WTC11 (cell line): ENCODE measurements at regions not wholly inside any gene's neighbourhood (a gene's known extent, or its start where the extent isn't known, plus 50 kb on each side); places are given as distances from the start of the nearest gene placed in this dataset.

Source experiments
- IRF2 ChIP-seq: sonication (generic); formaldehyde crosslinking; IDR thresholded peaks from 2 replicates; pipeline ENCODE4 v1.8.0; 2022; ENCODE audit warnings: low read depth, missing genetic modification reagents, borderline replicate concordance
- JUN ChIP-seq: sonication (generic); formaldehyde crosslinking; IDR thresholded peaks from 2 replicates; pipeline ENCODE4 v1.8.0; 2023; ENCODE audit warnings: mild to moderate bottlenecking, missing genetic modification reagents
- TCF7 ChIP-seq: sonication (generic); formaldehyde crosslinking; IDR thresholded peaks from 2 replicates; pipeline ENCODE4 v1.8.0; 2022; ENCODE audit warnings: mild to moderate bottlenecking, low read depth, missing genetic modification reagents, moderate library complexity
- ZNF138 ChIP-seq: sonication (generic); formaldehyde crosslinking; conservative IDR thresholded peaks from 2 replicates; pipeline ENCODE4 v1.8.1; 2022; ENCODE audit warnings: mild to moderate bottlenecking, moderate library complexity, missing genetic modification reagents
- TF ChIP-seq, protein P1 (sequence below): sonication (generic); formaldehyde crosslinking; IDR thresholded peaks from 2 replicates; pipeline ENCODE4 v1.8.0; 2022; ENCODE audit warnings: mild to moderate bottlenecking, missing genetic modification reagents
- TF ChIP-seq, protein P2 (sequence below): fragments of 200-600 bp; IDR thresholded peaks from 2 replicates; pipeline ENCODE4 v1.8.0; 2022; ENCODE audit warnings: antibody characterized with exemption
- TF ChIP-seq, protein P3 (sequence below): sonication (generic); formaldehyde crosslinking; conservative IDR thresholded peaks from 2 replicates; pipeline ENCODE4 v1.8.1; 2023; ENCODE audit warnings: mild to moderate bottlenecking, low read depth, missing genetic modification reagents, moderate library complexity
- TF ChIP-seq, protein P4 (sequence below): fragments of 250-450 bp; sonication (Bioruptor Pico); IDR thresholded peaks from 2 replicates; pipeline ENCODE4 v1.9.0; 2021; ENCODE audit warnings: mild to moderate bottlenecking
- TF ChIP-seq, protein P5 (sequence below): sonication (generic); formaldehyde crosslinking; IDR thresholded peaks from 2 replicates; pipeline ENCODE4 v1.8.1; 2023; ENCODE audit warnings: mild to moderate bottlenecking, missing genetic modification reagents, moderate library complexity

DNA sequence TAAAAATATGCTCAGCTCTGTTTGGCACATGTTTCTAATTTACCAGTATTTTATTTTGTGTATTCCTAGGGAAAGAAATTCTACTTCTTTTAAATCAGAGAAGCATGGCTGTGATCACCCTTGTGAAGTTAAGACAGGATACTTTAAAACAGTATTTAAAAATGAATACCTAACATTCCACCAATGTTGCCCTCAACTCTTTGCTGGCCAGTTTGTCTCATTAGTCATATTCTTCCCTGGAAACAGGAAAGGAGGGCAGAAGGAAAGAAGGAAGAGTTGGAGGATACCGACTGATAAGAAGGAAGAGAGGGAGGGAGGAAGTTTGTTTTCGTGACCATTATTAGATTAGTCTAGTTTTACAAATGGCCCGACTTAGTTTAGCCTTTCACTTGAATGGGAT lies 137.4 kb downstream of the PLK2 start:
- TF ChIP-seq, protein P1, sequence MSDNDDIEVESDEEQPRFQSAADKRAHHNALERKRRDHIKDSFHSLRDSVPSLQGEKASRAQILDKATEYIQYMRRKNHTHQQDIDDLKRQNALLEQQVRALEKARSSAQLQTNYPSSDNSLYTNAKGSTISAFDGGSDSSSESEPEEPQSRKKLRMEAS: no peak
- TF ChIP-seq, protein P2, sequence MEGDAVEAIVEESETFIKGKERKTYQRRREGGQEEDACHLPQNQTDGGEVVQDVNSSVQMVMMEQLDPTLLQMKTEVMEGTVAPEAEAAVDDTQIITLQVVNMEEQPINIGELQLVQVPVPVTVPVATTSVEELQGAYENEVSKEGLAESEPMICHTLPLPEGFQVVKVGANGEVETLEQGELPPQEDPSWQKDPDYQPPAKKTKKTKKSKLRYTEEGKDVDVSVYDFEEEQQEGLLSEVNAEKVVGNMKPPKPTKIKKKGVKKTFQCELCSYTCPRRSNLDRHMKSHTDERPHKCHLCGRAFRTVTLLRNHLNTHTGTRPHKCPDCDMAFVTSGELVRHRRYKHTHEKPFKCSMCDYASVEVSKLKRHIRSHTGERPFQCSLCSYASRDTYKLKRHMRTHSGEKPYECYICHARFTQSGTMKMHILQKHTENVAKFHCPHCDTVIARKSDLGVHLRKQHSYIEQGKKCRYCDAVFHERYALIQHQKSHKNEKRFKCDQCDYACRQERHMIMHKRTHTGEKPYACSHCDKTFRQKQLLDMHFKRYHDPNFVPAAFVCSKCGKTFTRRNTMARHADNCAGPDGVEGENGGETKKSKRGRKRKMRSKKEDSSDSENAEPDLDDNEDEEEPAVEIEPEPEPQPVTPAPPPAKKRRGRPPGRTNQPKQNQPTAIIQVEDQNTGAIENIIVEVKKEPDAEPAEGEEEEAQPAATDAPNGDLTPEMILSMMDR: no peak
- TF ChIP-seq TCF7 (CRISPR knock-in tag) (no peak), IRF2 (CRISPR knock-in tag) (no peak), ZNF138 (no peak), JUN (no peak)
- TF ChIP-seq, protein P3, sequence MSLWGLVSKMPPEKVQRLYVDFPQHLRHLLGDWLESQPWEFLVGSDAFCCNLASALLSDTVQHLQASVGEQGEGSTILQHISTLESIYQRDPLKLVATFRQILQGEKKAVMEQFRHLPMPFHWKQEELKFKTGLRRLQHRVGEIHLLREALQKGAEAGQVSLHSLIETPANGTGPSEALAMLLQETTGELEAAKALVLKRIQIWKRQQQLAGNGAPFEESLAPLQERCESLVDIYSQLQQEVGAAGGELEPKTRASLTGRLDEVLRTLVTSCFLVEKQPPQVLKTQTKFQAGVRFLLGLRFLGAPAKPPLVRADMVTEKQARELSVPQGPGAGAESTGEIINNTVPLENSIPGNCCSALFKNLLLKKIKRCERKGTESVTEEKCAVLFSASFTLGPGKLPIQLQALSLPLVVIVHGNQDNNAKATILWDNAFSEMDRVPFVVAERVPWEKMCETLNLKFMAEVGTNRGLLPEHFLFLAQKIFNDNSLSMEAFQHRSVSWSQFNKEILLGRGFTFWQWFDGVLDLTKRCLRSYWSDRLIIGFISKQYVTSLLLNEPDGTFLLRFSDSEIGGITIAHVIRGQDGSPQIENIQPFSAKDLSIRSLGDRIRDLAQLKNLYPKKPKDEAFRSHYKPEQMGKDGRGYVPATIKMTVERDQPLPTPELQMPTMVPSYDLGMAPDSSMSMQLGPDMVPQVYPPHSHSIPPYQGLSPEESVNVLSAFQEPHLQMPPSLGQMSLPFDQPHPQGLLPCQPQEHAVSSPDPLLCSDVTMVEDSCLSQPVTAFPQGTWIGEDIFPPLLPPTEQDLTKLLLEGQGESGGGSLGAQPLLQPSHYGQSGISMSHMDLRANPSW (CRISPR knock-in tag): no peak
- TF ChIP-seq, protein P4, sequence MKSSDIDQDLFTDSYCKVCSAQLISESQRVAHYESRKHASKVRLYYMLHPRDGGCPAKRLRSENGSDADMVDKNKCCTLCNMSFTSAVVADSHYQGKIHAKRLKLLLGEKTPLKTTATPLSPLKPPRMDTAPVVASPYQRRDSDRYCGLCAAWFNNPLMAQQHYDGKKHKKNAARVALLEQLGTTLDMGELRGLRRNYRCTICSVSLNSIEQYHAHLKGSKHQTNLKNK (CRISPR knock-in tag): no peak
- TF ChIP-seq, protein P5, sequence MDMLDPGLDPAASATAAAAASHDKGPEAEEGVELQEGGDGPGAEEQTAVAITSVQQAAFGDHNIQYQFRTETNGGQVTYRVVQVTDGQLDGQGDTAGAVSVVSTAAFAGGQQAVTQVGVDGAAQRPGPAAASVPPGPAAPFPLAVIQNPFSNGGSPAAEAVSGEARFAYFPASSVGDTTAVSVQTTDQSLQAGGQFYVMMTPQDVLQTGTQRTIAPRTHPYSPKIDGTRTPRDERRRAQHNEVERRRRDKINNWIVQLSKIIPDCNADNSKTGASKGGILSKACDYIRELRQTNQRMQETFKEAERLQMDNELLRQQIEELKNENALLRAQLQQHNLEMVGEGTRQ: no peak
